HUES6 (cell line): ENCODE measurements at regions not wholly inside any gene's neighbourhood (a gene's known extent, or its start where the extent isn't known, plus 50 kb on each side); places are given as distances from the start of the nearest gene placed in this dataset.

Source experiments
- H3K27ac ChIP-seq: 2 replicates; pipeline ENCODE4 v1.7.0; 2013; ENCODE audit warnings: low read depth, mild to moderate bottlenecking, low read length, inconsistent platforms
- H3K27me3 ChIP-seq: 2 replicates; pipeline ENCODE4 v1.6.1; 2013; ENCODE audit warnings: low read length; ENCODE audit not compliant: control insufficient read depth, insufficient read depth
- H3K36me3 ChIP-seq: 2 replicates; pipeline ENCODE4 v1.6.1; 2013; ENCODE audit warnings: low read length; ENCODE audit not compliant: control insufficient read depth, insufficient read depth
- H3K4me1 ChIP-seq: 2 replicates; pipeline ENCODE4 v1.6.1; 2013; ENCODE audit warnings: low read length; ENCODE audit not compliant: control insufficient read depth, insufficient read depth
- H3K4me3 ChIP-seq: 2 replicates; pipeline ENCODE4 v1.5.1; 2013; ENCODE audit warnings: low read depth, low read length
- H3K9ac ChIP-seq: one replicate; pipeline ENCODE4 v1.6.1; 2013; ENCODE audit warnings: mild to moderate bottlenecking, low read length
- H3K9me3 ChIP-seq: 2 replicates; pipeline ENCODE4 v1.6.1; 2013; ENCODE audit warnings: low read depth, low read length; ENCODE audit not compliant: control insufficient read depth, insufficient read depth

GRCh38 chr14:97029800-97030199, 232.6 kb downstream of the VRK1 start:
- Histone ChIP-seq H3K9ac (no peak overlapping the region), H3K27me3 (peaks cover 25% of the 10 kb centered on the region), H3K27ac (no peak overlapping the region), H3K9me3 (peaks cover 2% of the 10 kb centered on the region; the same call in 1 of the 2 replicates), H3K36me3 (no peaks in the 10 kb centered on the region), H3K4me1 (peaks cover 33% of the 10 kb centered on the region), H3K4me3 (no peak overlapping the region)

DNA sequence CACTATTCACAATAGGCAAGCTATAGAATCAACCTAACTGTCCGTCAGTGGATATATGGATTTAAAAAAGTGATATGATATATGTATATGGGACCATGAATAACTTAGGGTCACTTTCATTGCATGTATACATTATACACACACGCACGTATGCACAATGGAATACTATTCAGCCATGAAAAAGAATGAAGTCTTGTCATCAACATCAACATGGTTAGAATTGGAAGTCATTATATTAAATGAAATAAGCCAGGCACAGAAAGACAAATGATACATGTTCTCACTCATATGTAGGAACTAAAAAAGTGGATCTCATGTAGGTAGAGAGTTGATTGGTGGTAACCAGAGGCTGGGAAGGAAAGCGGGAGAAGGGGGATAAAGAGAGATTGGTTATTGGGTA, 234.3 kb downstream of the VRK1 start:
- peaks cover 16% of the 10 kb centered on the region for H3K4me1 ChIP-seq
- no peak overlapping the region for H3K4me3 ChIP-seq
- H3K27me3 ChIP-seq: peaks cover 25% of the 10 kb centered on the region
- no peak overlapping the region for H3K27ac ChIP-seq
- no peaks in the 10 kb centered on the region for H3K36me3 ChIP-seq
- peaks cover 2% of the 10 kb centered on the region; the same call in 1 of the 2 replicates for H3K9me3 ChIP-seq
- no peak overlapping the region for H3K9ac ChIP-seq

DNA sequence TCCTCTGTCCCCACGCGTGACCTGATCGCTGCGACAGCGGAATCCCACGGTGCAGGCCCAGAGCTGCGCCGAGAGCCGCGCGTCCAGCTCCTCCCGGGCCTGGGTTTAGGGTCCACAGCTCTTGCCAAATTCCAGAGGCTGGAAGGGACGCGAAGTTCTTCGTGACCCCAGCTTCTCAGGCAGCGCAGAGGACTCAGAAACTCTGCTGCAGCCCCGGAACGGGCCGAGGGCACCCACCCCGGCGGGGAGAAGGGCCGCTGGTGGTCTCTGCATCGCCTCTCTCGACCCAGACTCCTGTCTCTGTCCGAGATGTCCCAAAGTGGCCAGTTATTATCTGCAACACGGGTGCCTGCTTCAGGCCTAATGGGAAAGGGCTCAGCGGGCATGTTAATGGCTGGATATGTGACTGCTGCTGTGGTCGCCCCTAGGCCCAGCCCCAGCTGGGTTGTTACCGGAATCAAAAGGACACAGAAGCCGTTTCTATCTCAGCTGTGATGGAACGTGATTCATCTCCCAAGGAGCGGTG, 236.4 kb downstream of the VRK1 start:
- Histone ChIP-seq H3K27ac (no peak overlapping the region), H3K4me3 (peak overlapping the region; percentile 58), H3K9ac (no peak overlapping the region), H3K4me1 (peaks cover under 1% of the 10 kb centered on the region; the same call in 1 of the 2 replicates), H3K27me3 (peaks cover 25% of the 10 kb centered on the region), H3K36me3 (no peaks in the 10 kb centered on the region), H3K9me3 (peaks cover 2% of the 10 kb centered on the region; the same call in 1 of the 2 replicates)

DNA sequence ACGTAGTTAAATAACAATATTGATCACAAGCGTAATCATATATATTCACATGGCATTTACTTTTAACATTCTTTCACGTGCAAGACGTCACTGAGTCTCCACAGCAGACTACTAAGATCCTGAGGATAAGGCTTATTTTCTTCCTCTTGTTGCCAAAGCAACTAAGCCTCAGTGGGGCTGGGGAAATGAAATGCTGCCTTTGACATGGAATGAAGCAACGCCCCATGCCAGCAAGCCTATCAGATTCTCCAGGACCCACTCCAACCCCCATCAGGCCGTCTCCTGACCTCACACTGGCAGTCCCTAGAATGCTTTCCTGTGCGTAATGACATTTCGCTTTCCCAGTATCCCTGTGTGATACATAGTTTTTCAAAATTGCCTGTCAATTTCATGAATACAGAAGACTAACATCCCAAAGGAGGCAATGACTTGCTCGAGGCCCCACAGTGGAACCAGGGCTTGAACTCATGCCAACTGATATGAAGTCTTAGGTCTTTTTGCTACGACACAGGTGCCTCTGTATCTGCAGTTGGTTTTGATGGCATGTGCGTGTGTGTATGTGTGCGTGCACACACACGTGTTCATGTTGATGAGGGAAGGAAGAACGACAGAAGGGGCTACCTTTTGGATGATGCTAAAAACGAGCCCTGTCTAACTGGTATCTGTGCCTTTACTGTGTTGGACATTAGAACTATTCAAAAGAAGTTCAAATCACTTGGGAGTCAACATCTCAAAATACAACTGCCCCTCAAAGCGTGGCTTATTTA, 239.1 kb downstream of the VRK1 start:
- no peak overlapping the region for H3K9ac ChIP-seq
- peaks cover 8% of the 10 kb centered on the region for H3K9me3 ChIP-seq
- H3K36me3 ChIP-seq: no peaks in the 10 kb centered on the region
- H3K27ac ChIP-seq: no peak overlapping the region
- H3K27me3 ChIP-seq: peaks cover 25% of the 10 kb centered on the region
- no peaks in the 10 kb centered on the region; the same call in 1 of the 2 replicates for H3K4me1 ChIP-seq
- H3K4me3 ChIP-seq: no peak overlapping the region

DNA sequence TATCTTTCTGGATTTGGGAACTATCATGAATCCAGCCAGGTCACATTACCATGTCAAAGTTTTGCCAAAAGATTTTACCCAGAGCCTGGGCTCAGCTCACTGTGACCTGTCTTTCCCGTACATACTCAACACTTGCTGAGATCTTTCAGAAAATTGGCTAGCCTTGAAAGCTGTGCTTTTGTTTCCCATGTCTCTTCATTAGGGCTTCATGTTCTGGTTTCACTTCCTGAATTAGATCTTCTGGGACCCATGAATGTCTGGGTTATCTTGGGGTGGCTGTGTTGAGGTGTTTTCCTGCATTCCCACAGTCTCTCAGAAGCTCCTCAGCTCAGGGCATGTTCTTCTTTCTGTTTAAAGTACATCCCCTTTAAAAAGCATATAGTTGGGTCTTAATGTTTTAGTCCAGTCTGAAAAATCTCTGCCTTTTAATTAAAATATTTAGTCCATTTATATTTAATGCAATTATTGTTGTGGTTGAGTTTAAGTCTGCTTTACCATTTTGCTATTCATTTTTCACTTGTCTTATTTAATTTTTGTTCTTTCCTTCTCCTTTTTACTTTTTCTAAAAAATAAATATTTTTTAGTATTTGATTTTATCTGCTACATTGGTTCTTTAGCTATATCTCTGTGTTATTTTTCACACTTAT, 242.7 kb downstream of the VRK1 start:
- no peaks in the 10 kb centered on the region for H3K4me1 ChIP-seq
- H3K4me3 ChIP-seq: no peak overlapping the region
- H3K36me3 ChIP-seq: no peaks in the 10 kb centered on the region
- H3K9ac ChIP-seq: no peak overlapping the region
- H3K27me3 ChIP-seq: no peaks in the 10 kb centered on the region
- peaks cover 6% of the 10 kb centered on the region for H3K9me3 ChIP-seq
- no peak overlapping the region for H3K27ac ChIP-seq

DNA sequence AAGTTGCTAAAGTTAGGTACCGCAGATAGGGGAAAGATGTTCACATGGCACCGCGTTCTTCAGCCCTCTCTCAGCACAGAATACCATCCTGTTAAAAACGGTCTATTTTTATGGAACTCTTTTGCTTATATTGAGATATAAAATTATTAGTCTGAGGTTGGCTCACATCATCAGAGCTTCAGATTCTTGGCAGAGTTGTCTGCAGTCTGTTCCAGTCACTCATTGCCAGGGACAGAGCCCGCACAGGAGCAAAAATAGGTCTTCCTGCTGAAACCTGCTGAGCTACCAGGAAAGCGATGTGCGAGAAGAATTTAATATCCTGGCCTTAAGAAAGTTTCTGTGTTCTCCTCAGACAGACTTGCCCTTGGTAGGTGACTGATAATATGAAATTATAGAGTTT, 249.8 kb downstream of the VRK1 start:
- Histone ChIP-seq H3K27ac (no peak overlapping the region), H3K27me3 (no peaks in the 10 kb centered on the region), H3K9ac (no peak overlapping the region), H3K4me1 (no peaks in the 10 kb centered on the region), H3K36me3 (no peaks in the 10 kb centered on the region), H3K4me3 (no peak overlapping the region), H3K9me3 (no peaks in the 10 kb centered on the region)

DNA sequence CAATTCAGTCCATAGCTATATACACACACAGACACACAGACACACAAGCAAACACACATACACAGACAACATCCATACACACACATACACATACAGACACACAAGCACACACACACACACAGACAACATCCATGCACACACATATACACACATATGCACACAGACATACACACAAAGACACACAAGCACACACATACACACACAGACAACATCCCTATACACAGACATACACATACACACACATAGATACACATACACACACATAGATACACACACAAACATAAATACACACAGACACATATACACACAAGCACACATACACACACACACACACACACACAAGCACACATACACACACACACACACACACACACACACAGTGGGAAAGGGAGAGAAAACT, 254.8 kb downstream of the VRK1 start:
- Histone ChIP-seq H3K27me3 (no peaks in the 10 kb centered on the region), H3K4me1 (no peaks in the 10 kb centered on the region), H3K9ac (no peak overlapping the region), H3K9me3 (no peaks in the 10 kb centered on the region), H3K4me3 (no peak overlapping the region), H3K36me3 (no peaks in the 10 kb centered on the region), H3K27ac (no peak overlapping the region)

DNA sequence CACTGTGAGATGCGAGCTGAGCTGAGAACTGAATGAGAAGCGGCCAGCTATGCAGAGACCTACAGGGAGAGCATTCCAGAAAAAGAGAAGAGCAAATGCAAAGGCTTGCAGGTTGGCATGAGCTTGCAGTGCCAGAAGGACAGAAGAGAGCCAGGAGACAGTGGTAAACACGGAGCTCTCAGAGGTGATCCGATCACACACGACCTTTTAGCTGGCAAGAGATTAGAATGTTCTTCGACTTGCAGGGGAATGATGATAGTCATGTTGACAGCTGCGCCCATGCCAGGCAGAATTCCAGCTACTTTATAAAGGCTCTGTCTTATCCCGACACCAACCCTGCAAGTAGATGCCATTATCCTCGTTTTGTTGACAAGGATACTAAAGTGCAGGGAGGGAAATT, 256.8 kb downstream of the VRK1 start:
- no peak overlapping the region for H3K4me3 ChIP-seq
- no peak overlapping the region for H3K9ac ChIP-seq
- no peaks in the 10 kb centered on the region for H3K27me3 ChIP-seq
- no peaks in the 10 kb centered on the region for H3K9me3 ChIP-seq
- H3K4me1 ChIP-seq: no peaks in the 10 kb centered on the region
- H3K27ac ChIP-seq: no peak overlapping the region
- H3K36me3 ChIP-seq: no peaks in the 10 kb centered on the region

DNA sequence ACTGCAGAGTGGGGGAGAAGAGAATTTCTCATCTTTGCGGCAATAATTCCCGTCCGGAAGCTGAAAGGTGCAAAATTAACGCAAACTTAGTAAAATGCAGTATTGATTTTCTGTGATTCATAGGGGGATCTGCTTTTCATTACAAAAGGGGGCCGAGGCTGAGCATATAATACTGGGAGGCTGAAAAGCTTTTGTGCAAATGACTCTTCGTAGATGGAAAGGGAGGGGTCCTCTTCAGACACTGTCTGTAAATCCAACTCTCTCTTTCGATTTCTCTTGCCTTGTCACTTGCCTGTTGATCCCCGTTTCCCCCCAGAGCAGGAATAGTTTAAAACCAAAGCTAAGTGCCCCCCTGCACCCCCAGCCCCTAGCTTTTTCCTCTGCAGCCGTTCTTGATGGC, 258.2 kb downstream of the VRK1 start:
- no peak overlapping the region for H3K27ac ChIP-seq
- no peaks in the 10 kb centered on the region for H3K9me3 ChIP-seq
- H3K4me3 ChIP-seq: no peak overlapping the region
- H3K9ac ChIP-seq: no peak overlapping the region
- no peaks in the 10 kb centered on the region for H3K27me3 ChIP-seq
- H3K4me1 ChIP-seq: no peaks in the 10 kb centered on the region
- no peaks in the 10 kb centered on the region for H3K36me3 ChIP-seq

DNA sequence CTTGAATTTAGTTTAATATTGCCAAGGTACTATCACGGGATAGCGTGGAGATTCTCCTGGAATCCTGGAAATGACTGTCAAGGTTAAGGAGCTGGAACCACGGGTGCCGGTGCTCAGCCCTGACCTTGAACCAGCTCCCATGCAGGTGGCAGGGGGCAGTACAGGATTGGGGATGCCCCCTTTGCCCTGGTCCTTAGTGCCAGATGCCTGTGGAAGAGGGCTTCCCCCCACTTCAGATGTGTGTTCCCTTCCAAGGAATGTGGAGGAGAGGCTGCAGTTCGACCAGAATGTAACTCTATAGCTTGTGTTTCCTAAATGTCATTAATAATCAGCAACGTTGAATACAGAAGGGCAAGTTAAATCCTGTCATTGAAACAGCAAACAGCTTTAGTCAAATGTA, 258.9 kb downstream of the VRK1 start:
- Histone ChIP-seq H3K4me1 (no peaks in the 10 kb centered on the region), H3K9ac (no peak overlapping the region), H3K4me3 (no peak overlapping the region), H3K9me3 (no peaks in the 10 kb centered on the region), H3K36me3 (no peaks in the 10 kb centered on the region), H3K27me3 (no peaks in the 10 kb centered on the region), H3K27ac (no peak overlapping the region)
